Aorta (tissue), 5 donors: ENCODE measurements at regions not wholly inside any gene's neighbourhood (a gene's known extent, or its start where the extent isn't known, plus 50 kb on each side); places are given as distances from the start of the nearest gene placed in this dataset.

ENCODE experiments used
- ATAC-seq: fragments of 200-7000 bp; cut with Tn5 transposase; one replicate; pipeline ENCODE4 v1.9.1; 2022; ENCODE audit warnings: moderate library complexity; ENCODE audit not compliant: low FRiP score
- DNase-seq, 2 donors: peaks; one replicate each; pipeline ENCODE4 v3.0.0-alpha.2; 2020
- H3K27ac ChIP-seq, 2 donors: one replicate each; pipeline ENCODE4 v1.5.1; 2013; ENCODE audit warnings: low read length in 2 of 2, mild to moderate bottlenecking in 2 of 2, moderate library complexity in 2 of 2, control low read depth in 1 of 2, inconsistent platforms in 1 of 2, low read depth in 1 of 2
- H3K27me3 ChIP-seq, 2 donors: one replicate each; pipeline ENCODE4 v1.6.1; 2013; ENCODE audit warnings: control low read depth in 1 of 2, low read length in 1 of 2, mild to moderate bottlenecking in 1 of 2, moderate library complexity in 1 of 2; ENCODE audit not compliant: insufficient read depth in 2 of 2, control insufficient read depth in 1 of 2
- H3K36me3 ChIP-seq, 2 donors: one replicate each; pipeline ENCODE4 v1.6.1; 2013; ENCODE audit warnings: control low read depth in 1 of 2, low read length in 1 of 2, mild to moderate bottlenecking in 1 of 2; ENCODE audit not compliant: insufficient read depth in 2 of 2, control insufficient read depth in 1 of 2
- H3K4me1 ChIP-seq, 2 donors: one replicate each; pipeline ENCODE4 v1.6.1; 2013; ENCODE audit warnings: low read length in 2 of 2, control low read depth in 1 of 2, mild to moderate bottlenecking in 1 of 2, moderate library complexity in 1 of 2; ENCODE audit not compliant: insufficient read depth in 2 of 2, control insufficient read depth in 1 of 2
- H3K4me3 ChIP-seq, 2 donors: one replicate each; pipeline ENCODE4 v1.5.1; 2013; ENCODE audit warnings: low read length in 2 of 2, control low read depth in 1 of 2, mild to moderate bottlenecking in 1 of 2
- H3K9me3 ChIP-seq: one replicate; pipeline ENCODE4 v1.6.1; 2013; ENCODE audit warnings: mild to moderate bottlenecking, low read length; ENCODE audit not compliant: control insufficient read depth
- WGBS, 2 donors: extraction: QIAGEN DNeasy Blood & Tissue Kit; methylation state at CpG; one replicate each; pipeline ENCODE4 v1.1.7; 2013; 5-methylcytosine and 5-hydroxymethylcytosine counted together
- intact Hi-C, 2 donors: fragments of 100-400 bp; cut with DNase I; formaldehyde crosslinking; loops; one replicate each; pipeline versions ENCODE4 v1.14.2 to v1.15.0; 2022
- donor health status: healthy with polysubstance abuse.
- donor health status: Bipolar disorder and iron deficiency.
- donor health status: DM: no; HTN: no; CAD: no.
- donor health status: DM: no; HTN: no; CAD: no.
- donor health status: DM: yes; HTN: yes; CAD: no.

GRCh38 chr10:36175954-36176353 is 533.9 kb upstream of the FZD8 start:
- Histone ChIP-seq H3K27me3 (no peaks in the 10 kb centered on the region), H3K36me3 (no peaks in the 10 kb centered on the region), H3K4me3 (no peak overlapping the region), H3K4me1 (peaks cover 0 to 6% of the 10 kb centered on the region in 2 donors), H3K9me3 (no peaks in the 10 kb centered on the region), H3K27ac (no peak overlapping the region)
- DNase-seq (no peak), ATAC-seq (no peak)
- intact Hi-C loops: loop anchor here in 1 of 2 donors (10.0 kb wide), 1 partner anchor 531 kb away; the partner anchor contains the start of gene FZD8

DNA sequence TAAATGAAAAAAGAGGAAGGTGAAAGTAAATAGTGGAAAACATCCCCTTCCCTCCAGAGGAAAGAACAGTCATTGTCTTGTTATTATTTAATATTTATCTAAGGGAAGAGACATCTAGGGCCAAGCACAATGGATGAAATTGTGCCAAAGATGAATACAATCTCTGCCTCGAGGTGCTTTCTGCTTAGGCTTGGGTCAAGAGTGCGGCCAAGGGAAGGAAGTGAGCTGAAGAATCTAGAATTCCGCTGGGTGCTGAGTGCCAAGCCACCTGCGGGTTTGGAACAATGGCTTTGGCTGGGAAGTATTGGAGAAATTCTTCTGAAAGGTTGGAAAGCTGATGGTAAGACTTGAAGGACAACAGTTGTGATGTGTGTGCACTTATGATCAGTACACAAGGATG is 531.3 kb upstream of the FZD8 start:
- Histone ChIP-seq H3K9me3 (no peaks in the 10 kb centered on the region), H3K27me3 (no peaks in the 10 kb centered on the region), H3K4me1 (peaks cover 0 to 6% of the 10 kb centered on the region in 2 donors), H3K27ac (peak overlapping the region in 1 of 2 donors; percentile 36), H3K36me3 (no peaks in the 10 kb centered on the region), H3K4me3 (no peak overlapping the region)
- WGBS, 2 donors: 12 to 35% methylated on average over 4 of the region's 4 CpGs
- no peak for ATAC-seq
- no peak for DNase-seq
- intact Hi-C loops: loop anchor here in 1 of 2 donors (5.0 to 10.0 kb wide), 2 partner anchors 319 to 529 kb away; partner anchors contain the start of gene FZD8

DNA sequence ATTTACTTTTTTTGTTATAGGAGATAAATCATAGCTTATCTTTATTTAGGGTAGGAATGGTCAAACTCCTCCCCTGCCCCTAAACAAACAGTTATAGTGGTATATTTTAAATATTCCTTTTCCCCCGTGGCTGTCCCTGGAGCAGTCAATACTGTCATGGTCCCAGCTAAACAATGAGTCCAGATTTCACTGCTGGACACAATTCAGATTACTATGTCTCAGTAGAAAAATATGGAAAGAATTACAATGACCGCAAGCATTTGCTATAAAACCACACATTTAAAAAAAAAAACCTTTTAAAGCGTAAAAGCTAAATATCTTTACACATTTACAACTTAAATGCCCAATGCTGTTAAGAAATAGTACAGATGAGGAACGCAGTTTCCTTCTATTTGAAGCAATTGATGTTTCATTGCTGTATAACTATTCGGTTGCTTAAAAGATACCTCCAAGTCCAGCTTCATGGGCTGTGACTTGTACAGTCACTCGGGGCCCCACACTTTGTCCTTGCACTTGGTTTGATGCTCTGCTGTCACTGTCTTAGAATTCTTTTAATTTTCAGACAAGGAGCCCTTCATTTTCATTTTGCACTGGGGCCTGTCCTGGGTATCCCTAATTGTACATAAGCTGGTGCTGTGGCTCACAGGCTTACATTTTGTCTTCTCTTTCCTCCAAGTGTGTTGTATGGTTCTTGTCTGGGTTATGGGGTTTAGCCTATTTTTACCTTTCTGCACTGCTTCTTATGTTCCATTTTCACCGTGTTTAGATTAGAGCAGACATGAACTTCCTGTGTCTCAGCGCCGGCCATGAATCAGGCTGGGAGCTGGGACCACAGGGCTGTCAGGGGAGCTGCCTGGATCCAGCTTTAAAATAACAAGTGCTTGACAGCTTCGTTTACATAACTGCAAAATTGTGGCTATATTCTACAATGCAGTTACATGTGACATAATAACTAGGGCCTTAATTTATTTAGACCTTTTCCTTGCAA is 530.2 kb upstream of the FZD8 start:
- no peaks in the 10 kb centered on the region for H3K9me3 ChIP-seq
- H3K27ac ChIP-seq: peak overlapping the region; percentile 48 to 78
- no peak overlapping the region for H3K4me3 ChIP-seq
- intact Hi-C loops: loop anchor here in 1 of 2 donors (5.0 to 10.0 kb wide), 2 partner anchors 320 to 527 kb away; partner anchors contain the start of gene FZD8
- ATAC-seq: peak; percentile 40
- no peaks in the 10 kb centered on the region for H3K27me3 ChIP-seq
- DNase-seq: peak in 1 of 2 donors; percentile 56
- no peaks in the 10 kb centered on the region for H3K36me3 ChIP-seq
- peaks cover 0 to 6% of the 10 kb centered on the region in 2 donors for H3K4me1 ChIP-seq
- WGBS, 2 donors: 1 to 4% methylated on average over 10 of the region's 10 CpGs

GRCh38 chr10:36171556-36171952 is 529.5 kb upstream of the FZD8 start:
- H3K36me3 ChIP-seq: no peaks in the 10 kb centered on the region
- H3K27ac ChIP-seq: no peak overlapping the region
- no peaks in the 10 kb centered on the region for H3K27me3 ChIP-seq
- no peak for DNase-seq
- peaks cover 0 to 6% of the 10 kb centered on the region in 2 donors for H3K4me1 ChIP-seq
- 17 to 26% methylated on average over 1 of the region's 1 CpG for WGBS, 2 donors
- intact Hi-C loops: loop anchor here in 1 of 2 donors (5.0 to 10.0 kb wide), 2 partner anchors 321 to 527 kb away; partner anchors contain the start of gene FZD8
- no peak for ATAC-seq
- H3K4me3 ChIP-seq: no peak overlapping the region
- H3K9me3 ChIP-seq: no peaks in the 10 kb centered on the region

GRCh38 chr10:36170943-36171501 is 528.9 kb upstream of the FZD8 start:
- intact Hi-C loops: loop anchor here in 1 of 2 donors (5.0 to 10.0 kb wide), 2 partner anchors 321 to 526 kb away; partner anchors contain the start of gene FZD8
- Histone ChIP-seq H3K4me1 (peaks cover 0 to 6% of the 10 kb centered on the region in 2 donors), H3K36me3 (no peaks in the 10 kb centered on the region), H3K9me3 (no peaks in the 10 kb centered on the region), H3K27ac (no peak overlapping the region), H3K4me3 (no peak overlapping the region), H3K27me3 (no peaks in the 10 kb centered on the region)
- DNase-seq: no peak
- ATAC-seq: no peak
- WGBS, 2 donors: 21 to 23% methylated on average over 4 of the region's 4 CpGs

- Histone ChIP-seq H3K27ac (no peak overlapping the region), H3K4me1 (peaks cover 0 to 6% of the 10 kb centered on the region in 2 donors), H3K27me3 (no peaks in the 10 kb centered on the region), H3K4me3 (no peak overlapping the region), H3K9me3 (no peaks in the 10 kb centered on the region), H3K36me3 (no peaks in the 10 kb centered on the region)
- no peak for ATAC-seq
- intact Hi-C loops: loop anchor here in 1 of 2 donors (5.0 to 10.0 kb wide), 2 partner anchors 322 to 525 kb away; partner anchors contain the start of gene FZD8
- 94 to 96% methylated on average over 2 of the region's 2 CpGs for WGBS, 2 donors
- DNase-seq: no peak
Measured at GRCh38 chr10:36170142-36170719, 528.1 kb upstream of the FZD8 start.

DNA sequence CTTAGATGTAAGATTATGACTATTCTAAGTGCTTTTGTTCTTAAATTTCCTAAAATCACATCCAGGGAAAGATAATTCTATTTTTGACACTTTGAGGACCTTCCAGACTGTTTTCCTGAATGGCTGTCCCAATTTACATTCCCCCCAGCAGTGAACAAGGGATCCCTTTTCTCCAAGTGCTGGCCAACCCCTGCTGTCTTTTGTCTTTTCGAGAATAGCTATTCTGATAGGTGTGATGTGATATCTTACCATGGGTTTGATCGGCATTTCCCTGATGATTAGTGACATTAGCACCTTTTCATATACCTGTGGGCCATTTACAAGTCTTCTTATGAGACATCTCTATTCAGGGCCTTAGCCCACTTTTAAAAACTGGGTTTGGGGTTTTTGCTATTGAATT is 526.7 kb upstream of the FZD8 start:
- intact Hi-C loops: no loop called here
- H3K4me3 ChIP-seq: no peak overlapping the region
- no peak for ATAC-seq

More for the DNA sequence above, 526.7 kb upstream of the FZD8 start:
- no peaks in the 10 kb centered on the region for H3K27me3 ChIP-seq
- H3K27ac ChIP-seq: no peak overlapping the region
- H3K4me1 ChIP-seq: peaks cover 0 to 6% of the 10 kb centered on the region in 2 donors
- WGBS, 2 donors: 96 to 98% methylated on average over 2 of the region's 2 CpGs
- H3K36me3 ChIP-seq: no peaks in the 10 kb centered on the region
- DNase-seq: no peak
- no peaks in the 10 kb centered on the region for H3K9me3 ChIP-seq
